ENCODE measurements at regions not wholly inside any gene's neighbourhood (a gene's known extent, or its start where the extent isn't known, plus 50 kb on each side); places are given as distances from the start of the nearest gene placed in this dataset.

DNA sequence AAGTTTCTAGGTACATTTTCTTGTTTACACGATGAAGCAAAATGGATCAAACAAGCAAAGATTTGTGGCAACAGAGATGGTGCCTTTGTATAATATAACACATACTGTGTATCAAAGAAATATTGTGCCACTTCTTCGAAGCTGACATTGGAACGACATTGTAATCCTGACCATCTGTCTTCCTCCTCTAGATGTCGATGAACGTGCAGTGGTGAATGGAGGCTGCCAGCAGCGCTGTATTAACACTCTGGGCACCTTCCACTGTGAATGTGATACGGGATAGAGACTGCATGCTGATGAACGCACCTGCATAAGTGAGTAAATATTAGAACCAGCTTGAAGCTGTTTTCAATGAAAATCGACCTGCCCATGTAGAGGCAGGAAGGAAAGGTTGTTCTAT is 613.3 kb upstream of the GOLIM4 start:
- TF ChIP-seq, protein P1, sequence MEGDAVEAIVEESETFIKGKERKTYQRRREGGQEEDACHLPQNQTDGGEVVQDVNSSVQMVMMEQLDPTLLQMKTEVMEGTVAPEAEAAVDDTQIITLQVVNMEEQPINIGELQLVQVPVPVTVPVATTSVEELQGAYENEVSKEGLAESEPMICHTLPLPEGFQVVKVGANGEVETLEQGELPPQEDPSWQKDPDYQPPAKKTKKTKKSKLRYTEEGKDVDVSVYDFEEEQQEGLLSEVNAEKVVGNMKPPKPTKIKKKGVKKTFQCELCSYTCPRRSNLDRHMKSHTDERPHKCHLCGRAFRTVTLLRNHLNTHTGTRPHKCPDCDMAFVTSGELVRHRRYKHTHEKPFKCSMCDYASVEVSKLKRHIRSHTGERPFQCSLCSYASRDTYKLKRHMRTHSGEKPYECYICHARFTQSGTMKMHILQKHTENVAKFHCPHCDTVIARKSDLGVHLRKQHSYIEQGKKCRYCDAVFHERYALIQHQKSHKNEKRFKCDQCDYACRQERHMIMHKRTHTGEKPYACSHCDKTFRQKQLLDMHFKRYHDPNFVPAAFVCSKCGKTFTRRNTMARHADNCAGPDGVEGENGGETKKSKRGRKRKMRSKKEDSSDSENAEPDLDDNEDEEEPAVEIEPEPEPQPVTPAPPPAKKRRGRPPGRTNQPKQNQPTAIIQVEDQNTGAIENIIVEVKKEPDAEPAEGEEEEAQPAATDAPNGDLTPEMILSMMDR (IDR thresholded peaks at IDR 0.05): no peak
- TF ChIP-seq ATF1 (CRISPR knock-in tag; IDR thresholded peaks at IDR 0.05) (no peak), HMGA2 (CRISPR knock-in tag; IDR thresholded peaks at IDR 0.05) (no peak)
